Neuronal stem cell (in vitro differentiated cells): ENCODE measurements at regions not wholly inside any gene's neighbourhood (a gene's known extent, or its start where the extent isn't known, plus 50 kb on each side); places are given as distances from the start of the nearest gene placed in this dataset.
A peak's percentile ranks its signal among the peaks of the same experiment; 100 is the strongest.

ENCODE experiments used
- DNase-seq: peaks from one replicate; pipeline ENCODE4 v3.0.0-alpha.2; 2013; ENCODE audit warnings: low spot score
- H2AFZ ChIP-seq: one replicate; pipeline ENCODE4 v1.6.1; 2013; ENCODE audit warnings: mild to moderate bottlenecking, low read length, inconsistent platforms
- H2AK5ac ChIP-seq: 2 replicates; pipeline ENCODE4 v1.6.1; 2013; ENCODE audit warnings: low read depth, mild to moderate bottlenecking, inconsistent platforms, low read length, moderate library complexity, mixed read lengths
- H2BK120ac ChIP-seq: 2 replicates; pipeline ENCODE4 v1.6.1; 2013; ENCODE audit warnings: low read depth, mild to moderate bottlenecking, inconsistent platforms, low read length, moderate library complexity, mixed read lengths
- H2BK12ac ChIP-seq: one replicate; pipeline ENCODE4 v1.6.1; 2013; ENCODE audit warnings: low read length, inconsistent platforms
- H2BK15ac ChIP-seq: 2 replicates; pipeline ENCODE4 v1.6.1; 2013; ENCODE audit warnings: mild to moderate bottlenecking, low read length, inconsistent platforms, mixed read lengths
- H2BK5ac ChIP-seq: one replicate; pipeline ENCODE4 v1.6.1; 2013; ENCODE audit warnings: inconsistent platforms, mild to moderate bottlenecking, low read length, moderate library complexity
- H3K14ac ChIP-seq: one replicate; pipeline ENCODE4 v1.6.1; 2013; ENCODE audit warnings: low read length, inconsistent platforms
- H3K18ac ChIP-seq: 2 replicates; pipeline ENCODE4 v1.6.1; 2013; ENCODE audit warnings: low read length, inconsistent platforms
- H3K23ac ChIP-seq: 2 replicates; pipeline ENCODE4 v1.6.1; 2013; ENCODE audit warnings: low read depth, mild to moderate bottlenecking, mixed read lengths, low read length, inconsistent platforms; ENCODE audit not compliant: poor library complexity
- H3K27ac ChIP-seq: replicated peaks from 3 replicates; pipeline ENCODE4 v1.5.1; 2013; ENCODE audit warnings: low read length, inconsistent platforms
- H3K27me3 ChIP-seq, 3 experiments: 2 replicates each; pipeline ENCODE4 v1.6.1; 2013; ENCODE audit warnings: low read length in 3 of 3, mild to moderate bottlenecking in 2 of 3, inconsistent platforms in 1 of 3, low read depth in 1 of 3, mixed read lengths in 1 of 3, moderate library complexity in 1 of 3; ENCODE audit not compliant: control insufficient read depth in 3 of 3, insufficient read depth in 3 of 3
- H3K36me3 ChIP-seq, 2 donors: replicated peaks in 1 of 2; 2 replicates each; pipeline ENCODE4 v1.6.1; 2013; ENCODE audit warnings: low read length in 2 of 2; ENCODE audit not compliant: control insufficient read depth in 2 of 2, insufficient read depth in 2 of 2
- H3K4ac ChIP-seq: 2 replicates; pipeline ENCODE4 v1.6.1; 2013; ENCODE audit warnings: inconsistent platforms, mild to moderate bottlenecking, low read length, moderate library complexity
- H3K4me1 ChIP-seq, 2 donors: 1 replicate in 1 of 2; 2 replicates in 1 of 2; pipeline ENCODE4 v1.6.1; 2013; ENCODE audit warnings: low read length in 2 of 2, low read depth in 1 of 2; ENCODE audit not compliant: control insufficient read depth in 2 of 2, insufficient read depth in 1 of 2
- H3K4me2 ChIP-seq: one replicate; pipeline ENCODE4 v1.6.1; 2013; ENCODE audit warnings: mild to moderate bottlenecking, low read length, inconsistent platforms; ENCODE audit not compliant: insufficient read depth, poor library complexity, severe bottlenecking
- H3K4me3 ChIP-seq, 2 donors: 2 replicates each; pipeline ENCODE4 v1.5.1; 2013; ENCODE audit warnings: low read length in 2 of 2, mild to moderate bottlenecking in 2 of 2, inconsistent platforms in 1 of 2, moderate library complexity in 1 of 2
- H3K79me1 ChIP-seq: one replicate; pipeline ENCODE4 v1.6.1; 2013; ENCODE audit warnings: low read depth, mild to moderate bottlenecking, inconsistent platforms, low read length, moderate library complexity
- H3K9ac ChIP-seq: one replicate; pipeline ENCODE4 v1.6.1; 2013; ENCODE audit warnings: mild to moderate bottlenecking, low read depth, low read length, inconsistent platforms; ENCODE audit not compliant: poor library complexity
- H3K9me3 ChIP-seq, 2 donors: replicated peaks in 1 of 2; 2 replicates each; pipeline versions ENCODE3 to v1.6.1; 2013; ENCODE audit warnings: low read length in 2 of 2, mild to moderate bottlenecking in 2 of 2, inconsistent platforms in 1 of 2, low read depth in 1 of 2, mixed read lengths in 1 of 2, moderate library complexity in 1 of 2; ENCODE audit not compliant: control insufficient read depth in 2 of 2, insufficient read depth in 1 of 2
- H4K8ac ChIP-seq: one replicate; pipeline ENCODE4 v1.6.1; 2013; ENCODE audit warnings: low read depth, mild to moderate bottlenecking, inconsistent platforms, low read length, moderate library complexity
- H4K91ac ChIP-seq: one replicate; pipeline ENCODE4 v1.6.1; 2013; ENCODE audit warnings: low read length, low read depth, mild to moderate bottlenecking, inconsistent platforms; ENCODE audit not compliant: poor library complexity
- WGBS, 2 donors: extraction: QIAGEN DNeasy Blood & Tissue Kit; methylation state at CpG; one replicate each; pipeline ENCODE4 v1.1.7; 2013; ENCODE audit warnings: missing lambda C conversion rate in 2 of 2, mixed read lengths in 1 of 2; ENCODE audit not compliant: insufficient read length in 2 of 2, insufficient replicate concordance in 1 of 2; ENCODE audit errors: extremely low coverage in 2 of 2; 5-methylcytosine and 5-hydroxymethylcytosine counted together

GRCh38 chr14:38731962-38732361, 371.1 kb downstream of the SEC23A start:
- no CpG with 5 or more reads among the region's 1 CpG for WGBS, 2 donors
- Histone ChIP-seq H3K14ac (no peak overlapping the region), H3K4me1 (no peaks in the 10 kb centered on the region), H3K9me3 (no peaks in the 10 kb centered on the region), H3K18ac (no peak overlapping the region), H2AK5ac (no peak overlapping the region), H3K36me3 (no peaks in the 10 kb centered on the region), H2BK12ac (no peak overlapping the region), H3K4me3 (no peak overlapping the region), H4K91ac (no peak overlapping the region), H2BK120ac (no peak overlapping the region), H2AFZ (no peak overlapping the region), H3K9ac (no peak overlapping the region), H3K27ac (no peak overlapping the region), H3K4ac (no peak overlapping the region), H3K23ac (no peak overlapping the region), H2BK5ac (no peak overlapping the region), H3K4me2 (no peak overlapping the region), H3K27me3 (no peaks in the 10 kb centered on the region), H2BK15ac (no peak overlapping the region), H3K79me1 (no peaks in the 10 kb centered on the region), H4K8ac (no peak overlapping the region)
- no peak for DNase-seq

GRCh38 chr14:38730420-38730819, 372.6 kb downstream of the SEC23A start:
- DNase-seq: no peak
- no peak overlapping the region for H4K91ac ChIP-seq
- no peak overlapping the region for H3K4me3 ChIP-seq
- no peak overlapping the region for H2BK120ac ChIP-seq
- no peak overlapping the region for H3K23ac ChIP-seq
- no peak overlapping the region for H2BK5ac ChIP-seq
- H4K8ac ChIP-seq: no peak overlapping the region
- no peak overlapping the region for H3K4ac ChIP-seq
- no peaks in the 10 kb centered on the region for H3K4me1 ChIP-seq
- H3K36me3 ChIP-seq: no peaks in the 10 kb centered on the region
- no peak overlapping the region for H3K4me2 ChIP-seq
- no peak overlapping the region for H2BK12ac ChIP-seq
- no peak overlapping the region for H2AFZ ChIP-seq
- H3K27ac ChIP-seq: no peak overlapping the region
- no peak overlapping the region for H2AK5ac ChIP-seq
- no peak overlapping the region for H3K14ac ChIP-seq
- no peaks in the 10 kb centered on the region for H3K27me3 ChIP-seq
- no CpG with 5 or more reads among the region's 3 CpGs for WGBS, 2 donors
- H3K18ac ChIP-seq: no peak overlapping the region
- no peak overlapping the region for H3K9ac ChIP-seq
- no peaks in the 10 kb centered on the region for H3K9me3 ChIP-seq
- H3K79me1 ChIP-seq: no peaks in the 10 kb centered on the region
- no peak overlapping the region for H2BK15ac ChIP-seq

GRCh38 chr14:38727731-38728130, 375.3 kb downstream of the SEC23A start:
- no peaks in the 10 kb centered on the region for H3K36me3 ChIP-seq
- H2BK5ac ChIP-seq: peak overlapping the region; percentile 39
- no peak overlapping the region for H3K4me3 ChIP-seq
- no peak overlapping the region for H3K23ac ChIP-seq
- H4K8ac ChIP-seq: peak overlapping the region; percentile 65
- H3K4me2 ChIP-seq: no peak overlapping the region
- H3K9ac ChIP-seq: no peak overlapping the region
- peak overlapping the region; percentile 41 for H2BK12ac ChIP-seq
- peak overlapping the region; percentile 94 for H3K14ac ChIP-seq
- H3K27ac ChIP-seq: no peak overlapping the region
- no peaks in the 10 kb centered on the region for H3K4me1 ChIP-seq
- peak overlapping the region; percentile 85 for H2BK15ac ChIP-seq
- no CpG with 5 or more reads among the region's 12 CpGs for WGBS, 2 donors
- no peak for DNase-seq
- H4K91ac ChIP-seq: no peak overlapping the region
- H3K27me3 ChIP-seq: no peaks in the 10 kb centered on the region
- H3K4ac ChIP-seq: no peak overlapping the region
- no peak overlapping the region for H2AFZ ChIP-seq
- no peaks in the 10 kb centered on the region for H3K79me1 ChIP-seq
- no peak overlapping the region for H2BK120ac ChIP-seq
- H3K18ac ChIP-seq: peak overlapping the region; percentile 38
- H2AK5ac ChIP-seq: peak overlapping the region; percentile 70
- H3K9me3 ChIP-seq: no peaks in the 10 kb centered on the region

DNA sequence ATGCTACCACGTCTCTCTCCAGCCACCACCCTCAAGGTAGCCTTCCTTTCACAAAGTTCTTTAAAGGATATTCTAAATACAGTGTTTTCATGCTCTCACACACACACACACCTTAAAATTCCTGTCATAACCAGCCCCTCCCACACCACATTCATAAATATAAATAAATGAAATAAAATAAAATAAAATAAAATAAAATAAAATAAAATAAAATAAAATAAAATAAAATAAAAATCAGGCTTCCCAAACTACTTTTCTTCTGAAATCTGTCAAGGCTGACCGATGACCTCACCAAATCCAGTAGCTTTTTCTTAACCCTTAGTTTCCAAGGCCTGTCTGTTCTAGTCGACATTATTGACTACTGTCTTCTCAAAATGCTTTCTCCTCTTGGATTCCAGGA, 378.4 kb downstream of the SEC23A start:
- DNase-seq: no peak
- no peak overlapping the region for H3K4ac ChIP-seq
- H3K27me3 ChIP-seq: no peaks in the 10 kb centered on the region
- no peaks in the 10 kb centered on the region for H3K36me3 ChIP-seq
- no peak overlapping the region for H3K18ac ChIP-seq
- no peak overlapping the region for H3K27ac ChIP-seq
- no peak overlapping the region for H2BK15ac ChIP-seq
- no peak overlapping the region for H2BK120ac ChIP-seq
- no peak overlapping the region for H2AFZ ChIP-seq
- no peak overlapping the region for H3K9ac ChIP-seq
- H2BK12ac ChIP-seq: no peak overlapping the region
- H3K14ac ChIP-seq: no peak overlapping the region
- H3K4me2 ChIP-seq: no peak overlapping the region
- H4K8ac ChIP-seq: no peak overlapping the region
- no CpG with 5 or more reads among the region's 3 CpGs for WGBS, 2 donors
- H3K79me1 ChIP-seq: no peaks in the 10 kb centered on the region
- no peaks in the 10 kb centered on the region for H3K9me3 ChIP-seq
- H3K4me3 ChIP-seq: no peak overlapping the region
- H2AK5ac ChIP-seq: no peak overlapping the region
- H4K91ac ChIP-seq: no peak overlapping the region
- H2BK5ac ChIP-seq: no peak overlapping the region
- no peaks in the 10 kb centered on the region for H3K4me1 ChIP-seq
- H3K23ac ChIP-seq: no peak overlapping the region
